Astrocyte of the cerebellum (primary cell): ENCODE measurements at regions not wholly inside any gene's neighbourhood (a gene's known extent, or its start where the extent isn't known, plus 50 kb on each side); places are given as distances from the start of the nearest gene placed in this dataset.

ENCODE experiments used
- DNase-seq: peaks from one replicate; pipeline ENCODE4 v3.0.0-alpha.2; 2011; ENCODE audit warnings: low read depth
- H3K4me3 ChIP-seq: 2 replicates; pipeline ENCODE4 v1.5.1; 2011; ENCODE audit warnings: mild to moderate bottlenecking, low read depth, low read length, moderate library complexity
- CTCF ChIP-seq: IDR thresholded peaks from 2 replicates; pipeline ENCODE4 v1.5.1; 2012; ENCODE audit warnings: low read length, low read depth, moderate library complexity, mild to moderate bottlenecking; ENCODE audit errors: missing control alignments
- in situ Hi-C: cut with HindIII; loops from 2 replicates; pipeline ENCODE4 v1.10.0; 2017; ENCODE audit warnings: low sequenced_read_pairs

- H3K4me3 ChIP-seq: no peak overlapping the region
- TF ChIP-seq CTCF: no peak
- in situ Hi-C loops: no loop called here
- no peak for DNase-seq
These were observed 240.9 kb downstream of the ICOS start for GRCh38 chr2:204177251-204177976.

- TF ChIP-seq CTCF: peak; percentile 40
- in situ Hi-C loops: no loop called here
- no peak overlapping the region for H3K4me3 ChIP-seq
- no peak for DNase-seq
These were observed 241.5 kb downstream of the ICOS start for GRCh38 chr2:204177977-204178522.

GRCh38 chr2:204180649-204181048 lies 244.1 kb downstream of the ICOS start:
- in situ Hi-C loops: no loop called here
- no peak for DNase-seq
- H3K4me3 ChIP-seq: no peak overlapping the region
- TF ChIP-seq CTCF: no peak

- TF ChIP-seq CTCF: no peak
- H3K4me3 ChIP-seq: no peak overlapping the region
- in situ Hi-C loops: no loop called here
- no peak for DNase-seq
These were observed 247.0 kb downstream of the ICOS start for GRCh38 chr2:204183608-204184007.

GRCh38 chr2:204184226-204184625 lies 247.7 kb downstream of the ICOS start:
- TF ChIP-seq CTCF: no peak
- in situ Hi-C loops: no loop called here
- DNase-seq: no peak
- H3K4me3 ChIP-seq: no peak overlapping the region

GRCh38 chr2:204187229-204188083 lies 250.9 kb downstream of the ICOS start:
- no peak for DNase-seq
- no peak overlapping the region for H3K4me3 ChIP-seq
- in situ Hi-C loops: no loop called here
- no peak for TF ChIP-seq CTCF
